ENCODE measurements at regions not wholly inside any gene's neighbourhood (a gene's known extent, or its start where the extent isn't known, plus 50 kb on each side); places are given as distances from the start of the nearest gene placed in this dataset.
A peak's percentile ranks its signal among the peaks of the same experiment; 100 is the strongest.
"Not testable (repeated sequence)": the region's sequence is repeated elsewhere in the genome, so short reads cannot be mapped to it uniquely, and the experiment has no call there.

DNA sequence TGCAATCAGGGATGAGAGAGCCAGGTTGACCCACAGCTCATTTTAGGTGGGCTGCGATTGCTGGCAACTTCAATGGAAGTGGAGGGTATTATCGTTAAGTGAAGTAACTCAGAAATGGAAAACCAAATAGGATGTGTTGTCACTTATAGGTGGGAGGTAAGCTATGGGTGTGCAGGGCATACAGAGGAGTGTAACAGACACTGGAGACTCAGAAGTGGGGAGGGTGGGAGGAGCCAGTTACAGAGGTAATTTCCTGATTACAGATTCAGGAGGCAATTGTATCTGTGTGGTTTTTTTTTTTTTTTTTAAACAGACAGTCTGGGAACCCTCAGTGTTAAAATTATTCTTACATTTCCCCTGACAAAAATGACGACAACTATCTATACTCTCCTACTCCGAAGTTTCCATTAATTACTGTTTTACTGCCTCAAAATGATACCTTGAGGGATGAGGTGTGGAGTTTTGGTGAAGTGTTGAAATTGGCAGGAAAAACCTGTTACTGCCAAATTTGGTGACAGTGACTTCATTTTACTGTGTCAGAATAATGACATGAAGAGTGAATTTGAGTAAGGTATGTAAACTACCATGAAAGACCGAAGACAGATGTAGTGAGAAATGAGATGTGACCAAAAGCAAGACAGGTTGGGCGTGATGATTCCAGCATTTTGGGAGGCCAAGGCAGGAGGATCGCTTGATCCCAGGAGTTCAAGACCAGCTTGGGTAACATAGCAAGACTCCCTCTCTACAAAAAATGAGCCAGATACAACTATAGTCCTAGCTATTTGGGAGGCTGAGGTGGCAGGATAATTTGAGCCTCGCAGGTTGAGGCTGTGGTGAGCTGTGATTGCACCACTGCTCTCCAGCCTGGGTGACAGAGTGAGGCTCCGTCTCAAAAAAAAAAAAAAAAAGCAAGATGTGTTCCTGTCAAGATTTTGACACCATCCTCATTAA is 415.0 kb upstream of the AMELY start:
- Histone ChIP-seq H3K27me3 (ENCODE audit: control insufficient read depth in 2 of 2, insufficient read depth in 2 of 2, low read length in 2 of 2) (no peaks in the 10 kb centered on the region), H3K4me1 (ENCODE audit: control insufficient read depth in 2 of 2, insufficient read depth in 2 of 2, low read length in 2 of 2) (peaks cover 6 to 13% of the 10 kb centered on the region in 2 donors), H3K9me3 (ENCODE audit: control insufficient read depth in 2 of 3, low read length in 3 of 3) (no peaks in the 10 kb centered on the region), H3K36me3 (ENCODE audit: control insufficient read depth in 2 of 3, insufficient read depth in 3 of 3, low read length in 3 of 3) (no peaks in the 10 kb centered on the region), H3K27ac (ENCODE audit: low read depth, low read length) (peak overlapping the region; percentile 69), H3K4me3 (ENCODE audit: low read length) (peak overlapping the region; percentile 19)
- Mint-ChIP-seq H3K36me3 (peaks cover 0 to 28% (median 0%) of the 10 kb centered on the region in 5 donors), H3K27ac (peak overlapping the region in 5 of 9 donors; percentile 92 to 99 (median 98)), H3K27me3 (no peaks in the 10 kb centered on the region), H3K4me1 (peaks cover 0 to 76% (median 31%) of the 10 kb centered on the region in 7 donors), H3K4me3 (peak overlapping the region in 5 of 10 donors; percentile 57 to 84 (median 78)), H3K9me3 (no peaks in the 10 kb centered on the region)
- POLR2A ChIA-PET = interaction anchor here (0.6 to 1.6 kb wide), 5 partner anchors 9 to 53 kb away, joined by 3 to 6 read pairs (median 4); no protein-coding TSS in a partner anchor
- intact Hi-C loops (cut with micrococcal nuclease) = loop anchor here (1.0 to 5.0 kb wide), 6 partner anchors 8 to 54 kb away; no protein-coding TSS in a partner anchor
- peak; percentile 96 for ATAC-seq
- peak in 2 of 9 donors; percentile 53 to 80 for DNase-seq
- CTCF ChIA-PET = interaction anchor here (1.0 to 1.5 kb wide), 3 partner anchors 9 to 17 kb away, joined by 3 to 11 read pairs (median 4); no protein-coding TSS in a partner anchor

DNA sequence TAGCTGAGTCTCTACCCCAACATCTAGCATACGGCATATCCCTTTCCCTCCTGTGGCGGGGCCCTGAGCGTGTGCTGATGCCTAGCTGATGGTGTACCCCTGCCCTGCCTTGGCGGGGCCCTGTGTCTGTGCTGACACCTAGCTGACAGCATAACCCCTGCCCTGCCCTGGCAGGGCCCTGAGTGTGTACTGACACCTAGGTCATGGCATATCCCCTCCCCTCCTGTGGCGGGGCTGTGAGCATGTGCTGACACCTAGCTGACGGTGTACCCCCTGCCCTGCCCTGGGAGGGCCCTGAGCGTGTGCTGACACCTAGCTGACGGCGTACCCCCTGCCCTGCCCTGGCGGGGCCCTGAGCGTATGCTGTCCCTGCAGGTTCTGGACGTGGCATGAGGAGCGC is 414.0 kb upstream of the AMELY start:
- peak; percentile 44 for ATAC-seq
- POLR2A ChIA-PET = interaction anchor here (0.6 to 0.9 kb wide), 3 partner anchors 15 to 42 kb away, joined by 3 read pairs; no protein-coding TSS in a partner anchor

DNA sequence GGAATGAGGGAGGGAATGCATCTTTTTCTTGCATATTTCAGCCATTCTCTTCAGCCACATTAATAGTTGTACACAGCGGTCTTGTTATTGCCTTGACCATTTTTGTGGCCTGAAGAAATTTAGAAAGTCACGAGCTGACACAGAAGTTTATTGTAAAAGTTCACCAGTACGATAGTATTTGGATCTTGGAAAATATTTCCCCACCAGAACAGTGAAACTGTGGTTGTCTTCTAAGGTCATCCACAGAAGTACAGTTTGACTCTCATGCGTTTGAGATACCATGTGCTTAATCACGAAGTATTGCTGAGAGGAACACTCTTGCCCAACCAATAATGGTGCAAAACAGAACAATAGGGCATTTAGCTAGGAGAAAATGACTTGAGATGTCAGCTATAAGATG is 409.2 kb upstream of the AMELY start:
- intact Hi-C loops (cut with micrococcal nuclease) = no loop called here
- CTCF ChIA-PET = interaction anchor here (1.0 kb wide), 1 partner anchor 47 kb away, joined by 4 read pairs; no protein-coding TSS in a partner anchor
- DNase-seq (no peak), ATAC-seq (no peak)
- Histone ChIP-seq H3K27ac (ENCODE audit: low read depth, low read length) (no peak overlapping the region), H3K4me1 (ENCODE audit: control insufficient read depth in 2 of 2, insufficient read depth in 2 of 2, low read length in 2 of 2) (peaks cover 4 to 16% of the 10 kb centered on the region in 2 donors), H3K9me3 (ENCODE audit: control insufficient read depth in 2 of 3, low read length in 3 of 3) (no peaks in the 10 kb centered on the region), H3K36me3 (ENCODE audit: control insufficient read depth in 2 of 3, insufficient read depth in 3 of 3, low read length in 3 of 3) (no peaks in the 10 kb centered on the region), H3K4me3 (ENCODE audit: low read length) (no peak overlapping the region), H3K27me3 (ENCODE audit: control insufficient read depth in 2 of 2, insufficient read depth in 2 of 2, low read length in 2 of 2) (no peaks in the 10 kb centered on the region)
- Mint-ChIP-seq H3K36me3 (peaks cover 0 to 34% (median 0%) of the 10 kb centered on the region in 5 donors), H3K27ac (peak overlapping the region in 3 of 9 donors; percentile 82 to 91 (median 90)), H3K4me3 (peak overlapping the region in 2 of 10 donors; percentile 49 to 52), H3K9me3 (no peaks in the 10 kb centered on the region), H3K4me1 (peaks cover 0 to 91% (median 57%) of the 10 kb centered on the region in 7 donors), H3K27me3 (no peaks in the 10 kb centered on the region)
- POLR2A ChIA-PET = no interaction called here

More for the DNA sequence above, 414.0 kb upstream of the AMELY start:
- no peaks in the 10 kb centered on the region for H3K9me3 ChIP-seq (ENCODE audit: control insufficient read depth in 2 of 3, low read length in 3 of 3)
- H3K27ac ChIP-seq (ENCODE audit: low read depth, low read length) = peak overlapping the region; percentile 69
- Mint-ChIP-seq H3K9me3 (no peaks in the 10 kb centered on the region), H3K27ac (peak overlapping the region in 5 of 9 donors; percentile 92 to 99 (median 98)), H3K4me1 (peaks cover 0 to 83% (median 32%) of the 10 kb centered on the region in 7 donors), H3K27me3 (no peaks in the 10 kb centered on the region), H3K4me3 (peak overlapping the region in 4 of 10 donors; percentile 55 to 84 (median 68)), H3K36me3 (peaks cover 0 to 28% (median 0%) of the 10 kb centered on the region in 5 donors)
- H3K4me3 ChIP-seq (ENCODE audit: low read length) = no peak overlapping the region
- H3K27me3 ChIP-seq (ENCODE audit: control insufficient read depth in 2 of 2, insufficient read depth in 2 of 2, low read length in 2 of 2) = no peaks in the 10 kb centered on the region
- CTCF ChIA-PET = no interaction called here
- peaks cover 6 to 13% of the 10 kb centered on the region in 2 donors for H3K4me1 ChIP-seq (ENCODE audit: control insufficient read depth in 2 of 2, insufficient read depth in 2 of 2, low read length in 2 of 2)
- no peaks in the 10 kb centered on the region for H3K36me3 ChIP-seq (ENCODE audit: control insufficient read depth in 2 of 3, insufficient read depth in 3 of 3, low read length in 3 of 3)
- DNase-seq = peak in 1 of 9 donors; percentile 25
- intact Hi-C loops (cut with micrococcal nuclease) = loop anchor here in 1 of 2 donors (5.0 kb wide), 1 partner anchor 33 kb away; no protein-coding TSS in a partner anchor

DNA sequence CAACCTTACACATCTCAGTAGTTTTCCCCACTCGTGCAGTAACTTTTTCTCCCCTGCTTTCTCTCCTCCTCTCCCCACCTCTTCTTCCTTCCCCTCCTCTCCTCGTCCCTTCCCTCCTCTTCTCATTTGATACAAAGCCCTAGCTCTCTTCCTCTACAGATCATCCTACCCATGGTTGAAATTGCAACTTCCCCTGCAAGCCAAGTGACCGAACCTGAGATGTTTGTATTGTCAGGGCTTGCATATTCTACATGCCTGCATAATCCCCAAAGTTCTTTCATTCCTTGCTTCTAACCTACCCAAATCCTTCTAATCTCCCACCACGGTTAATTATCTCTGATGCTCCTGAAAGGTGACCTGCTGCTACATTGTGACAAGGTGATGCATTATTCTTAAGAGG is 408.6 kb upstream of the AMELY start:
- H3K27me3 Mint-ChIP-seq; H3K9me3 Mint-ChIP-seq; intact Hi-C loops (cut with micrococcal nuclease); CTCF ChIA-PET; DNase-seq; H3K4me3 ChIP-seq (ENCODE audit: low read length); POLR2A ChIA-PET; H3K27ac ChIP-seq (ENCODE audit: low read depth, low read length); H3K36me3 ChIP-seq (ENCODE audit: control insufficient read depth in 2 of 3, insufficient read depth in 3 of 3, low read length in 3 of 3); H3K9me3 ChIP-seq (ENCODE audit: control insufficient read depth in 2 of 3, low read length in 3 of 3); ATAC-seq; H3K27me3 ChIP-seq (ENCODE audit: control insufficient read depth in 2 of 2, insufficient read depth in 2 of 2, low read length in 2 of 2): not testable (repeated sequence)
- Mint-ChIP-seq H3K4me3 (peak overlapping the region in 5 of 10 donors; percentile 29 to 64 (median 52)), H3K36me3 (peaks cover 0 to 34% (median 0%) of the 10 kb centered on the region in 5 donors), H3K27ac (peak overlapping the region in 5 of 9 donors; percentile 59 to 91 (median 82)), H3K4me1 (peaks cover 0 to 88% (median 52%) of the 10 kb centered on the region in 7 donors)
- H3K4me1 ChIP-seq (ENCODE audit: control insufficient read depth in 2 of 2, insufficient read depth in 2 of 2, low read length in 2 of 2) = peaks cover 4 to 15% of the 10 kb centered on the region in 2 donors

DNA sequence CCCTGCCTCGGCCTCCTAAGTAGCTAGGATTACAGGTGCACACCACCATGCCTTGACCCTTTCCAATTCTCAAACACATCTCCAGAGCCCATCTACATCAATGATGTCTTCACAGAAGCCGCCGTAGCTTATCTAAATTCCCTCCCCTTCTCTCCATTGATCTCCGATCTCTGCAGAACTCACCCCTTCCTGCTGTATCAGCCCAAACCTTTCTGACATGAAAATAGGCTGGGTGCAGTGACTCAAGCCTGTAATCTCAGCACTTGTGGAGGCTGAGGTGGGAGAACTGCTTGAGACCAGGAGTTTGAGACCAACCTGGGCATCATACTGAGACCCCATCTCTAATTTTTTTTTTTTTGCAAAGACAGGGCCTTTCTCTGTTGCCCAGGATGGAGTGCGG is 406.6 kb upstream of the AMELY start:
- Histone ChIP-seq H3K9me3 (ENCODE audit: control insufficient read depth in 2 of 3, low read length in 3 of 3) (no peaks in the 10 kb centered on the region), H3K27ac (ENCODE audit: low read depth, low read length) (no peak overlapping the region), H3K27me3 (ENCODE audit: control insufficient read depth in 2 of 2, insufficient read depth in 2 of 2, low read length in 2 of 2) (no peaks in the 10 kb centered on the region), H3K4me1 (ENCODE audit: control insufficient read depth in 2 of 2, insufficient read depth in 2 of 2, low read length in 2 of 2) (peaks cover 4 to 15% of the 10 kb centered on the region in 2 donors), H3K4me3 (ENCODE audit: low read length) (no peak overlapping the region), H3K36me3 (ENCODE audit: control insufficient read depth in 2 of 3, insufficient read depth in 3 of 3, low read length in 3 of 3) (no peaks in the 10 kb centered on the region)
- Mint-ChIP-seq H3K27ac (peak overlapping the region in 4 of 9 donors; percentile 61 to 91 (median 88)), H3K27me3 (no peaks in the 10 kb centered on the region), H3K4me1 (peaks cover 0 to 78% (median 46%) of the 10 kb centered on the region in 7 donors), H3K9me3 (no peaks in the 10 kb centered on the region), H3K36me3 (peaks cover 0 to 33% (median 0%) of the 10 kb centered on the region in 5 donors), H3K4me3 (peak overlapping the region in 5 of 10 donors; percentile 56 to 78 (median 63))
- intact Hi-C loops (cut with micrococcal nuclease) = loop anchor here (10.0 kb wide), 1 partner anchor 353 kb away; no protein-coding TSS in a partner anchor
- CTCF ChIA-PET = interaction anchor here (0.7 kb wide), 1 partner anchor 42 kb away, joined by 3 read pairs; no protein-coding TSS in a partner anchor
- POLR2A ChIA-PET = no interaction called here
- DNase-seq (no peak), ATAC-seq (no peak)

DNA sequence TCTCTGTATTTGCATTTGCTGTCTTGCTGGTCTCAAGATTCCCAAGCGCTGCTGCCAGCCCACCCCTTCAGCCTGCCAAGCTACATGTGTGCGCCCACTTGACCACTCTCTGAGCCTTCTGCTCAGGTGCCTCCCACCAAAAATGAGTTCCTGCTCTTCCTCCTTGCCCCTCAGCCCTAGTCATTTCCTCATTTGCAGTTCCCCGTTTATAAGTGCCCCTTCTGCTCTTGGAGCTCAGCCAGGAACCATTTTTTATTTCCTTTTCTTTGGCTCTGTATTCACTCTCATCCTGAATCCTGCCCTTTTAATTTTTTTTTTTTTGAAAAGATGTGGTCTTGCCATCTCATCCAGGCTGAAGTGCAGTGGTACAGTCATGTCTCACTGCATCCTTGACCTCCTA is 406.0 kb upstream of the AMELY start:
- H3K4me3 Mint-ChIP-seq = peak overlapping the region in 5 of 10 donors; percentile 56 to 78 (median 63)
- peak overlapping the region in 5 of 9 donors; percentile 55 to 91 (median 87) for H3K27ac Mint-ChIP-seq
- ChIA-PET CTCF (interaction anchor here (0.6 kb wide), 1 partner anchor 26 kb away, joined by 3 read pairs; no protein-coding TSS in a partner anchor), POLR2A (interaction anchor here (0.6 kb wide), 1 partner anchor 9 kb away, joined by 4 read pairs; no protein-coding TSS in a partner anchor)
- H3K4me1 Mint-ChIP-seq = peaks cover 0 to 78% (median 49%) of the 10 kb centered on the region in 7 donors
- Histone ChIP-seq H3K4me1 (ENCODE audit: control insufficient read depth in 2 of 2, insufficient read depth in 2 of 2, low read length in 2 of 2) (peaks cover 4 to 15% of the 10 kb centered on the region in 2 donors), H3K27me3 (ENCODE audit: control insufficient read depth in 2 of 2, insufficient read depth in 2 of 2, low read length in 2 of 2) (no peaks in the 10 kb centered on the region), H3K9me3 (ENCODE audit: control insufficient read depth in 2 of 3, low read length in 3 of 3) (no peaks in the 10 kb centered on the region), H3K36me3 (ENCODE audit: control insufficient read depth in 2 of 3, insufficient read depth in 3 of 3, low read length in 3 of 3) (no peaks in the 10 kb centered on the region), H3K27ac (ENCODE audit: low read depth, low read length) (no peak overlapping the region), H3K4me3 (ENCODE audit: low read length) (no peak overlapping the region)
- no peaks in the 10 kb centered on the region for H3K9me3 Mint-ChIP-seq
- intact Hi-C loops (cut with micrococcal nuclease) = loop anchor here (10.0 kb wide), 1 partner anchor 353 kb away; no protein-coding TSS in a partner anchor
- no peak for DNase-seq
- ATAC-seq = no peak
- H3K27me3 Mint-ChIP-seq = no peaks in the 10 kb centered on the region
- peaks cover 0 to 30% (median 0%) of the 10 kb centered on the region in 5 donors for H3K36me3 Mint-ChIP-seq
